ENCODE measurements at regions not wholly inside any gene's neighbourhood (a gene's known extent, or its start where the extent isn't known, plus 50 kb on each side); places are given as distances from the start of the nearest gene placed in this dataset.

DNA sequence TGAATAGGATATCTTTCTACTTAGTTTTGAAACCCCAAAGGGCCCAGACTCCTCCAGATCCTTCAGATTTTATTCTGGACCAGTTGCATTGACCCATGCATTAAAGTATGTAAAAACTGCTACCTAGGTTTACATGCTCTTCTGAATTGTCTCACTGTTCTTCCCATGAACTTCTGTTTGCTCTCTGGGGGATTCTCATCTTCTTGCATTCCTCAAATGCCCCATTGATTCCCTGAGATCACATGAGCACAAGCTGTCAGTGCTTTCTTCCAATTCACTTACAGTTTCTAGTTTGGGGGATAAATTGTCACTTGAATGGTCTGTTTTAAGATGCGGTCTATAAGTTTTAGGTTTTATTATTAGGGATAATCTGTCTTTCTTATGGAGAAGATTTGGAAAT is 188.9 kb upstream of the KIF2B start:
- Histone ChIP-seq H3K27ac (replicated peaks; ENCODE audit: low read length) (no peak overlapping the region), H3K4me2 (ENCODE audit: insufficient read depth, low read length, poor library complexity, severe bottlenecking) (no peak overlapping the region), H3K36me3 (replicated peaks in 1 of 2; ENCODE audit: control insufficient read depth in 2 of 2, insufficient read depth in 2 of 2, low read length in 2 of 2) (no peaks in the 10 kb centered on the region), H2BK15ac (ENCODE audit: low read length) (no peak overlapping the region), H2BK5ac (ENCODE audit: low read length) (no peak overlapping the region), H2BK120ac (ENCODE audit: low read depth, low read length) (no peak overlapping the region), H3K4ac (ENCODE audit: low read length) (no peak overlapping the region), H3K9ac (ENCODE audit: low read depth, low read length, poor library complexity) (no peak overlapping the region), H4K91ac (ENCODE audit: low read depth, low read length, poor library complexity) (no peak overlapping the region), H3K23ac (ENCODE audit: low read depth, low read length, poor library complexity) (no peak overlapping the region), H3K4me1 (ENCODE audit: control insufficient read depth in 2 of 2, insufficient read depth in 1 of 2, low read depth in 1 of 2, low read length in 2 of 2) (peaks cover 0 to 11% of the 10 kb centered on the region in 2 donors), H2AFZ (ENCODE audit: low read length) (no peak overlapping the region), H2BK12ac (ENCODE audit: low read length) (no peak overlapping the region), H3K14ac (ENCODE audit: low read length) (no peak overlapping the region), H3K9me3 (replicated peaks in 1 of 2; ENCODE audit: control insufficient read depth in 2 of 2, insufficient read depth in 1 of 2, low read depth in 1 of 2, low read length in 2 of 2) (no peaks in the 10 kb centered on the region), H3K27me3 (ENCODE audit: control insufficient read depth in 3 of 3, insufficient read depth in 3 of 3, low read depth in 1 of 3, low read length in 3 of 3) (no peaks in the 10 kb centered on the region), H3K18ac (ENCODE audit: low read length) (no peak overlapping the region), H3K79me1 (ENCODE audit: low read depth, low read length) (no peaks in the 10 kb centered on the region), H4K8ac (ENCODE audit: low read depth, low read length) (no peak overlapping the region), H2AK5ac (ENCODE audit: low read depth, low read length) (no peak overlapping the region), H3K4me3 (ENCODE audit: low read length in 2 of 2) (no peak overlapping the region)
- no peak for DNase-seq (ENCODE audit: low spot score)
- no CpG with 5 or more reads among the region's 1 CpG for WGBS, 2 donors (ENCODE audit: extremely low coverage in 2 of 2, insufficient read length in 2 of 2, insufficient replicate concordance in 1 of 2)

DNA sequence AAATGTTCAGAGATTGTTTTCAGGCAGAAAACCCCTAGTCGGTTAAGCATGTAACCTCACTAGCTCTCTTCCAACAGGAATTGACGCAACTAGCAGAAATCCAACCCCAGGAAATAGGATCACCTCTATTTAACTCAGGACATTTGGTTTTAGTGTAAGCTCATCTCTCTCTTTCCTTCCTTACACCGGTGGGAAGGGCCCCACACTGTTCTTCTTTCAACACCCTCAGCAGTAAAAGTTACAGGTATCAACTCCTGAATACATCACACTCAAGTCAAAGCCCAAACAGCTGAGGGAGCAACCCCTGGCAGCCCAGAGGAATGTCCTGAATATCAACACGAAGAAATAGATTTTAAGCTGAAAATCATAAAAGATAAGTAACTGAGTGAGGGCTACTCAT is 191.2 kb upstream of the KIF2B start:
- no peak overlapping the region for H3K27ac ChIP-seq (replicated peaks; ENCODE audit: low read length)
- no peak overlapping the region for H3K9ac ChIP-seq (ENCODE audit: low read depth, low read length, poor library complexity)
- H3K4me3 ChIP-seq (ENCODE audit: low read length in 2 of 2): no peak overlapping the region
- no peak overlapping the region for H2BK15ac ChIP-seq (ENCODE audit: low read length)
- no peak overlapping the region for H3K14ac ChIP-seq (ENCODE audit: low read length)
- H3K9me3 ChIP-seq (replicated peaks in 1 of 2; ENCODE audit: control insufficient read depth in 2 of 2, insufficient read depth in 1 of 2, low read depth in 1 of 2, low read length in 2 of 2): no peaks in the 10 kb centered on the region
- H3K27me3 ChIP-seq (ENCODE audit: control insufficient read depth in 3 of 3, insufficient read depth in 3 of 3, low read depth in 1 of 3, low read length in 3 of 3): no peaks in the 10 kb centered on the region
- H3K36me3 ChIP-seq (replicated peaks in 1 of 2; ENCODE audit: control insufficient read depth in 2 of 2, insufficient read depth in 2 of 2, low read length in 2 of 2): no peaks in the 10 kb centered on the region
- H4K8ac ChIP-seq (ENCODE audit: low read depth, low read length): no peak overlapping the region
- H3K79me1 ChIP-seq (ENCODE audit: low read depth, low read length): no peaks in the 10 kb centered on the region
- no peak overlapping the region for H2BK120ac ChIP-seq (ENCODE audit: low read depth, low read length)
- no peak overlapping the region for H3K18ac ChIP-seq (ENCODE audit: low read length)
- no peak overlapping the region for H3K23ac ChIP-seq (ENCODE audit: low read depth, low read length, poor library complexity)
- no peak overlapping the region for H3K4me2 ChIP-seq (ENCODE audit: insufficient read depth, low read length, poor library complexity, severe bottlenecking)
- no CpG with 5 or more reads among the region's 4 CpGs for WGBS, 2 donors (ENCODE audit: extremely low coverage in 2 of 2, insufficient read length in 2 of 2, insufficient replicate concordance in 1 of 2)
- no peak overlapping the region for H2AK5ac ChIP-seq (ENCODE audit: low read depth, low read length)
- no peak for DNase-seq (ENCODE audit: low spot score)
- H3K4ac ChIP-seq (ENCODE audit: low read length): no peak overlapping the region
- H2AFZ ChIP-seq (ENCODE audit: low read length): no peak overlapping the region
- H4K91ac ChIP-seq (ENCODE audit: low read depth, low read length, poor library complexity): no peak overlapping the region
- H2BK12ac ChIP-seq (ENCODE audit: low read length): no peak overlapping the region
- H3K4me1 ChIP-seq (ENCODE audit: control insufficient read depth in 2 of 2, insufficient read depth in 1 of 2, low read depth in 1 of 2, low read length in 2 of 2): peaks cover 0 to 11% of the 10 kb centered on the region in 2 donors
- H2BK5ac ChIP-seq (ENCODE audit: low read length): no peak overlapping the region

DNA sequence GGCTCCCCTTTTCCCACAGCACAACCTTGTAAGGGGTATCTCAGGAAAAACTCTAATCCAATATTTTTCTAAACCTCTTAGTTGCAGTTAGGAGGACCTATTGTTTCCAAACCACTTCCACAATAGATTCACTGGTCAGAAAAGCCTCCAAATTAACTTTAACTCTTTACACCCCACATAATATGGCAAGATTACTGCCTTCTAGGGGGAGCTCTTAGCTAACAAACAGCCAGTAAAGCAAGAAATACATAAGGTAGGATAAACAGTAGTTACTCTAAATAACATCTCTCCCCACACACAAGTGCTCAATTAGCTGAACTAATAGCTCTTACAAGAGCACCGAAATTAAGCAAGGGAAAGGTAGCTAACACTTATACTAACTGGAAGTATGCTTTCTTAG is 192.1 kb upstream of the KIF2B start:
- no peak overlapping the region for H2BK15ac ChIP-seq (ENCODE audit: low read length)
- no peak overlapping the region for H2AFZ ChIP-seq (ENCODE audit: low read length)
- H3K4ac ChIP-seq (ENCODE audit: low read length): no peak overlapping the region
- no peak overlapping the region for H3K9ac ChIP-seq (ENCODE audit: low read depth, low read length, poor library complexity)
- no CpG with 5 or more reads among the region's 1 CpG for WGBS, 2 donors (ENCODE audit: extremely low coverage in 2 of 2, insufficient read length in 2 of 2, insufficient replicate concordance in 1 of 2)
- H3K23ac ChIP-seq (ENCODE audit: low read depth, low read length, poor library complexity): no peak overlapping the region
- no peak overlapping the region for H3K4me3 ChIP-seq (ENCODE audit: low read length in 2 of 2)
- H3K14ac ChIP-seq (ENCODE audit: low read length): no peak overlapping the region
- H3K9me3 ChIP-seq (replicated peaks in 1 of 2; ENCODE audit: control insufficient read depth in 2 of 2, insufficient read depth in 1 of 2, low read depth in 1 of 2, low read length in 2 of 2): no peaks in the 10 kb centered on the region
- no peak overlapping the region for H4K91ac ChIP-seq (ENCODE audit: low read depth, low read length, poor library complexity)
- no peak overlapping the region for H2AK5ac ChIP-seq (ENCODE audit: low read depth, low read length)
- peak overlapping the region; percentile 66 for H3K27ac ChIP-seq (replicated peaks; ENCODE audit: low read length)
- H4K8ac ChIP-seq (ENCODE audit: low read depth, low read length): no peak overlapping the region
- H3K36me3 ChIP-seq (replicated peaks in 1 of 2; ENCODE audit: control insufficient read depth in 2 of 2, insufficient read depth in 2 of 2, low read length in 2 of 2): no peaks in the 10 kb centered on the region
- H3K18ac ChIP-seq (ENCODE audit: low read length): no peak overlapping the region
- H3K27me3 ChIP-seq (ENCODE audit: control insufficient read depth in 3 of 3, insufficient read depth in 3 of 3, low read depth in 1 of 3, low read length in 3 of 3): no peaks in the 10 kb centered on the region
- no peak for DNase-seq (ENCODE audit: low spot score)
- no peak overlapping the region for H3K4me2 ChIP-seq (ENCODE audit: insufficient read depth, low read length, poor library complexity, severe bottlenecking)
- no peaks in the 10 kb centered on the region for H3K79me1 ChIP-seq (ENCODE audit: low read depth, low read length)
- H2BK120ac ChIP-seq (ENCODE audit: low read depth, low read length): no peak overlapping the region
- no peak overlapping the region for H2BK12ac ChIP-seq (ENCODE audit: low read length)
- H2BK5ac ChIP-seq (ENCODE audit: low read length): no peak overlapping the region
- H3K4me1 ChIP-seq (ENCODE audit: control insufficient read depth in 2 of 2, insufficient read depth in 1 of 2, low read depth in 1 of 2, low read length in 2 of 2): peaks cover 0 to 11% of the 10 kb centered on the region in 2 donors

DNA sequence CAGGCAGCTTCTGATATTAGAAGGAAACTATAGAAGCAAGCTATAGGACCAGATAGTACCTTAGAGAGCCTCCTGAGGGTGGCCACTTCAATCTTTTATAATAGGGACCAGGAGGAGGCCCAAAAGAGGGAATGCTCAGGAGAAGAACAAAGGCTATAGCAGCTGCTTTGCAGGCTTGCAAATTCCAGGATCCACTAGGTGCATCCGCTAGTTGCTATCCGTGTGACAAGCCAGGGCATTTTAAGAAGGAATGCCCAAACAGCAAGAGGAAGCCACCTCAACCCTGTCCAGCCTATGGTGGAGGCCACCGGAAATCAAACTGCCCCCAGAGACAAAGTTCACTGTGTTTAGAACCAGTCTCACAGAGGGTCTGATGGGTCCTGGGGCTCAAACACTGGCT is 192.6 kb upstream of the KIF2B start:
- Histone ChIP-seq H3K4me3 (ENCODE audit: low read length in 2 of 2) (no peak overlapping the region), H3K9me3 (replicated peaks in 1 of 2; ENCODE audit: control insufficient read depth in 2 of 2, insufficient read depth in 1 of 2, low read depth in 1 of 2, low read length in 2 of 2) (no peaks in the 10 kb centered on the region), H2AK5ac (ENCODE audit: low read depth, low read length) (no peak overlapping the region), H3K4ac (ENCODE audit: low read length) (no peak overlapping the region), H2BK5ac (ENCODE audit: low read length) (no peak overlapping the region), H3K79me1 (ENCODE audit: low read depth, low read length) (no peaks in the 10 kb centered on the region), H3K27ac (replicated peaks; ENCODE audit: low read length) (peak overlapping the region; percentile 66), H3K4me2 (ENCODE audit: insufficient read depth, low read length, poor library complexity, severe bottlenecking) (peak overlapping the region; percentile 12), H2BK15ac (ENCODE audit: low read length) (no peak overlapping the region), H4K8ac (ENCODE audit: low read depth, low read length) (no peak overlapping the region), H3K23ac (ENCODE audit: low read depth, low read length, poor library complexity) (no peak overlapping the region), H4K91ac (ENCODE audit: low read depth, low read length, poor library complexity) (no peak overlapping the region), H2BK12ac (ENCODE audit: low read length) (no peak overlapping the region), H2BK120ac (ENCODE audit: low read depth, low read length) (no peak overlapping the region), H3K36me3 (replicated peaks in 1 of 2; ENCODE audit: control insufficient read depth in 2 of 2, insufficient read depth in 2 of 2, low read length in 2 of 2) (no peaks in the 10 kb centered on the region), H2AFZ (ENCODE audit: low read length) (no peak overlapping the region), H3K14ac (ENCODE audit: low read length) (no peak overlapping the region), H3K18ac (ENCODE audit: low read length) (peak overlapping the region; percentile 62), H3K9ac (ENCODE audit: low read depth, low read length, poor library complexity) (no peak overlapping the region), H3K27me3 (ENCODE audit: control insufficient read depth in 3 of 3, insufficient read depth in 3 of 3, low read depth in 1 of 3, low read length in 3 of 3) (no peaks in the 10 kb centered on the region), H3K4me1 (ENCODE audit: control insufficient read depth in 2 of 2, insufficient read depth in 1 of 2, low read depth in 1 of 2, low read length in 2 of 2) (peaks cover 0 to 11% of the 10 kb centered on the region in 2 donors)
- DNase-seq (ENCODE audit: low spot score): no peak
- WGBS, 2 donors (ENCODE audit: extremely low coverage in 2 of 2, insufficient read length in 2 of 2, insufficient replicate concordance in 1 of 2): no CpG with 5 or more reads among the region's 3 CpGs
